ENCODE measurements at regions not wholly inside any gene's neighbourhood (a gene's known extent, or its start where the extent isn't known, plus 50 kb on each side); places are given as distances from the start of the nearest gene placed in this dataset.

- H3K27me3 ChIP-seq (replicated peaks in 1 of 4; ENCODE audit: control extremely low read depth in 1 of 4, control insufficient read depth in 3 of 4, insufficient read depth in 4 of 4, low read length in 3 of 4) = no peaks in the 10 kb centered on the region
- TF ChIP-seq, protein P1, sequence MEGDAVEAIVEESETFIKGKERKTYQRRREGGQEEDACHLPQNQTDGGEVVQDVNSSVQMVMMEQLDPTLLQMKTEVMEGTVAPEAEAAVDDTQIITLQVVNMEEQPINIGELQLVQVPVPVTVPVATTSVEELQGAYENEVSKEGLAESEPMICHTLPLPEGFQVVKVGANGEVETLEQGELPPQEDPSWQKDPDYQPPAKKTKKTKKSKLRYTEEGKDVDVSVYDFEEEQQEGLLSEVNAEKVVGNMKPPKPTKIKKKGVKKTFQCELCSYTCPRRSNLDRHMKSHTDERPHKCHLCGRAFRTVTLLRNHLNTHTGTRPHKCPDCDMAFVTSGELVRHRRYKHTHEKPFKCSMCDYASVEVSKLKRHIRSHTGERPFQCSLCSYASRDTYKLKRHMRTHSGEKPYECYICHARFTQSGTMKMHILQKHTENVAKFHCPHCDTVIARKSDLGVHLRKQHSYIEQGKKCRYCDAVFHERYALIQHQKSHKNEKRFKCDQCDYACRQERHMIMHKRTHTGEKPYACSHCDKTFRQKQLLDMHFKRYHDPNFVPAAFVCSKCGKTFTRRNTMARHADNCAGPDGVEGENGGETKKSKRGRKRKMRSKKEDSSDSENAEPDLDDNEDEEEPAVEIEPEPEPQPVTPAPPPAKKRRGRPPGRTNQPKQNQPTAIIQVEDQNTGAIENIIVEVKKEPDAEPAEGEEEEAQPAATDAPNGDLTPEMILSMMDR (IDR thresholded peaks at IDR 0.05) = no peak
- TF ChIP-seq EZH2 (IDR thresholded peaks at IDR 0.05; ENCODE audit: borderline replicate concordance, insufficient read depth, low read depth, low read length, poor library complexity, severe bottlenecking) = no peak
- no peak for ATAC-seq (ENCODE audit: low read depth)
- no peak overlapping the region for H3K4me2 ChIP-seq (replicated peaks; ENCODE audit: low read depth, low read length, poor library complexity, severe bottlenecking)
- no peak overlapping the region for H2AFZ ChIP-seq (ENCODE audit: insufficient read depth, low read depth, low read length, poor library complexity, severe bottlenecking)
- H3K9me3 ChIP-seq (ENCODE audit: control extremely low read depth in 1 of 3, control insufficient read depth in 2 of 3, insufficient read depth in 1 of 3, low read length in 2 of 3) = no peaks in the 10 kb centered on the region
- no peaks in the 10 kb centered on the region for H4K20me1 ChIP-seq (ENCODE audit: control insufficient read depth, insufficient read depth, low read length, poor library complexity, severe bottlenecking)
- Mint-ChIP-seq H3K27ac (no peak overlapping the region), H3K9me3 (ENCODE audit: insufficient read depth) (no peaks in the 10 kb centered on the region), H3K27me3 (no peaks in the 10 kb centered on the region), H3K4me3 (no peak overlapping the region), H3K4me1 (no peaks in the 10 kb centered on the region)
- H3K4me1 ChIP-seq (ENCODE audit: control insufficient read depth in 2 of 2, insufficient read depth in 2 of 2, low read length in 2 of 2) = no peaks in the 10 kb centered on the region
- no peaks in the 10 kb centered on the region for H3K79me2 ChIP-seq (ENCODE audit: control insufficient read depth, insufficient read depth, low read length)
- H3K9ac ChIP-seq (ENCODE audit: low read length) = no peak overlapping the region
- no peak overlapping the region for H3K4me3 ChIP-seq (ENCODE audit: control extremely low read depth in 1 of 5, extremely low read depth in 1 of 5, insufficient read depth in 1 of 5, low read depth in 2 of 5, low read length in 4 of 5)
- WGBS (ENCODE audit: insufficient coverage) = no CpG with 5 or more reads among the region's 1 CpG
- intact Hi-C loops (cut with micrococcal nuclease) = no loop called here
- no peak for DNase-seq
- H3K27ac ChIP-seq (ENCODE audit: low read length in 2 of 2) = no peak overlapping the region
- H3K36me3 ChIP-seq (replicated peaks in 1 of 2; ENCODE audit: control extremely low read depth in 1 of 2, control insufficient read depth in 1 of 2, extremely low read depth in 1 of 2, insufficient read depth in 2 of 2, low read length in 1 of 2) = no peaks in the 10 kb centered on the region
- ChIA-PET CTCF (no interaction called here), POLR2A (no interaction called here)
Observed at GRCh38 chr3:76040946-76041345, 255.6 kb upstream of the ZNF717 start.

- H3K9me3 Mint-ChIP-seq (ENCODE audit: insufficient read depth) = no peaks in the 10 kb centered on the region
- intact Hi-C loops (cut with micrococcal nuclease) = no loop called here
- DNase-seq = no peak
- no peak overlapping the region for H2AFZ ChIP-seq (ENCODE audit: insufficient read depth, low read depth, low read length, poor library complexity, severe bottlenecking)
- no peak for ATAC-seq (ENCODE audit: low read depth)
- no peak overlapping the region for H3K4me3 Mint-ChIP-seq
- no peak overlapping the region for H3K27ac Mint-ChIP-seq
- TF ChIP-seq, protein P1 (IDR thresholded peaks at IDR 0.05) = no peak
- TF ChIP-seq EZH2 (IDR thresholded peaks at IDR 0.05; ENCODE audit: borderline replicate concordance, insufficient read depth, low read depth, low read length, poor library complexity, severe bottlenecking) = no peak
- no peaks in the 10 kb centered on the region for H3K36me3 ChIP-seq (replicated peaks in 1 of 2; ENCODE audit: control extremely low read depth in 1 of 2, control insufficient read depth in 1 of 2, extremely low read depth in 1 of 2, insufficient read depth in 2 of 2, low read length in 1 of 2)
- no peak overlapping the region for H3K27ac ChIP-seq (ENCODE audit: low read length in 2 of 2)
- H3K9me3 ChIP-seq (ENCODE audit: control extremely low read depth in 1 of 3, control insufficient read depth in 2 of 3, insufficient read depth in 1 of 3, low read length in 2 of 3) = peaks cover 0 to 4% (median 0%) of the 10 kb centered on the region in 3 donors
- no peaks in the 10 kb centered on the region for H3K79me2 ChIP-seq (ENCODE audit: control insufficient read depth, insufficient read depth, low read length)
- H3K4me1 Mint-ChIP-seq = no peaks in the 10 kb centered on the region
- H3K4me1 ChIP-seq (ENCODE audit: control insufficient read depth in 2 of 2, insufficient read depth in 2 of 2, low read length in 2 of 2) = no peaks in the 10 kb centered on the region
- no peaks in the 10 kb centered on the region for H4K20me1 ChIP-seq (ENCODE audit: control insufficient read depth, insufficient read depth, low read length, poor library complexity, severe bottlenecking)
- no peak overlapping the region for H3K9ac ChIP-seq (ENCODE audit: low read length)
- no CpG with 5 or more reads among the region's 2 CpGs for WGBS (ENCODE audit: insufficient coverage)
- ChIA-PET CTCF (no interaction called here), POLR2A (no interaction called here)
- H3K27me3 ChIP-seq (replicated peaks in 1 of 4; ENCODE audit: control extremely low read depth in 1 of 4, control insufficient read depth in 3 of 4, insufficient read depth in 4 of 4, low read length in 3 of 4) = no peaks in the 10 kb centered on the region
- H3K4me3 ChIP-seq (ENCODE audit: control extremely low read depth in 1 of 5, extremely low read depth in 1 of 5, insufficient read depth in 1 of 5, low read depth in 2 of 5, low read length in 4 of 5) = no peak overlapping the region
- H3K27me3 Mint-ChIP-seq = no peaks in the 10 kb centered on the region
- no peak overlapping the region for H3K4me2 ChIP-seq (replicated peaks; ENCODE audit: low read depth, low read length, poor library complexity, severe bottlenecking)
Observed at GRCh38 chr3:76043746-76044145, 258.4 kb upstream of the ZNF717 start.
